Peyer's patch (tissue), 4 donors: ENCODE measurements at regions not wholly inside any gene's neighbourhood (a gene's known extent, or its start where the extent isn't known, plus 50 kb on each side); places are given as distances from the start of the nearest gene placed in this dataset.

ENCODE experiments used
- POLR2A ChIP-seq, 2 donors: fragments of 450-650 bp; IDR thresholded peaks; one replicate each; pipeline ENCODE4 v1.5.1; 2017; ENCODE audit warnings: antibody characterized with exemption in 2 of 2, mild to moderate bottlenecking in 2 of 2, moderate library complexity in 2 of 2
- TF ChIP-seq, protein P1 (sequence below), 6 experiments: fragments of 450-650 bp in 4 of 6; fragments of 200-600 bp in 2 of 6; sonication (generic) in 1 of 6; IDR thresholded peaks; one replicate each; pipeline ENCODE4 v1.5.1; 2017 to 2019; ENCODE audit warnings: antibody characterized with exemption in 6 of 6, mild to moderate bottlenecking in 3 of 6, moderate library complexity in 1 of 6

DNA sequence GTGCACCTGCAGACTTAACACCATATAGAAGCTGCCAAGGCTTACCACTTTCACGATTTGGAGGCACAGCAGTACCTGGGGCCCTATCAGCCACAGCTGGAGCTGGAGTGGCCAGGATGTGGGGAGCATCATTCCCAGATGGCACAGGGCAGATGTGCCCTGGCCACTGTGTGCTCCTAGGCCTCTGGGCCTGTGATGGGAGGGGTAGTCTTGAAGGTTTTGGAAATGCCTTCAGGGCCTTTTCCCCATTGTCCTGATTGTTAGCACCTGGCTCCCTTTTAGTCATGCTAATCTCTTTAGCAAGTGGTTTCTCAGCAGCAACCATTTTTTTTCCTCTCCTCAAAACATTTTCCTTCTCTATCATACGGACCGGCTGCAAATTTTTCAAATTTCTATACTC lies 490.2 kb downstream of the RAB28 start:
- TF ChIP-seq, protein P1, sequence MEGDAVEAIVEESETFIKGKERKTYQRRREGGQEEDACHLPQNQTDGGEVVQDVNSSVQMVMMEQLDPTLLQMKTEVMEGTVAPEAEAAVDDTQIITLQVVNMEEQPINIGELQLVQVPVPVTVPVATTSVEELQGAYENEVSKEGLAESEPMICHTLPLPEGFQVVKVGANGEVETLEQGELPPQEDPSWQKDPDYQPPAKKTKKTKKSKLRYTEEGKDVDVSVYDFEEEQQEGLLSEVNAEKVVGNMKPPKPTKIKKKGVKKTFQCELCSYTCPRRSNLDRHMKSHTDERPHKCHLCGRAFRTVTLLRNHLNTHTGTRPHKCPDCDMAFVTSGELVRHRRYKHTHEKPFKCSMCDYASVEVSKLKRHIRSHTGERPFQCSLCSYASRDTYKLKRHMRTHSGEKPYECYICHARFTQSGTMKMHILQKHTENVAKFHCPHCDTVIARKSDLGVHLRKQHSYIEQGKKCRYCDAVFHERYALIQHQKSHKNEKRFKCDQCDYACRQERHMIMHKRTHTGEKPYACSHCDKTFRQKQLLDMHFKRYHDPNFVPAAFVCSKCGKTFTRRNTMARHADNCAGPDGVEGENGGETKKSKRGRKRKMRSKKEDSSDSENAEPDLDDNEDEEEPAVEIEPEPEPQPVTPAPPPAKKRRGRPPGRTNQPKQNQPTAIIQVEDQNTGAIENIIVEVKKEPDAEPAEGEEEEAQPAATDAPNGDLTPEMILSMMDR (IDR thresholded peaks at IDR 0.05): no peak
- TF ChIP-seq POLR2A (IDR thresholded peaks at IDR 0.05): no peak
